ENCODE measurements at regions not wholly inside any gene's neighbourhood (a gene's known extent, or its start where the extent isn't known, plus 50 kb on each side); places are given as distances from the start of the nearest gene placed in this dataset.

- no peak for DNase-seq (ENCODE audit: low read depth in 2 of 2)
Observed at GRCh38 chr20:60990061-60990460, 262.0 kb upstream of the CDH4 start.

- no peak for DNase-seq (ENCODE audit: low read depth in 2 of 2)
Observed at GRCh38 chr20:60990643-60991042, 261.4 kb upstream of the CDH4 start.

- DNase-seq (ENCODE audit: low read depth in 2 of 2): no peak
Observed at GRCh38 chr20:60993433-60994044, 258.5 kb upstream of the CDH4 start.

GRCh38 chr20:60999250-60999649, 252.8 kb upstream of the CDH4 start:
- no peak for DNase-seq (ENCODE audit: low read depth in 2 of 2)

- DNase-seq (ENCODE audit: low read depth in 2 of 2): no peak
Observed at GRCh38 chr20:61002090-61002489, 250.0 kb upstream of the CDH4 start.

- no peak for DNase-seq (ENCODE audit: low read depth in 2 of 2)
Observed at GRCh38 chr20:61014491-61014890, 237.6 kb upstream of the CDH4 start.

- DNase-seq (ENCODE audit: low read depth in 2 of 2): no peak
Observed at GRCh38 chr20:61015602-61016001, 236.5 kb upstream of the CDH4 start.

GRCh38 chr20:61019322-61019721, 232.7 kb upstream of the CDH4 start:
- DNase-seq (ENCODE audit: low read depth in 2 of 2): no peak

GRCh38 chr20:61023612-61024011, 228.4 kb upstream of the CDH4 start:
- DNase-seq (ENCODE audit: low read depth in 2 of 2): no peak

GRCh38 chr20:61024390-61024789, 227.7 kb upstream of the CDH4 start:
- DNase-seq (ENCODE audit: low read depth in 2 of 2): no peak

GRCh38 chr20:61025536-61025935, 226.5 kb upstream of the CDH4 start:
- DNase-seq (ENCODE audit: low read depth in 2 of 2): no peak

GRCh38 chr20:61026173-61026572, 225.9 kb upstream of the CDH4 start:
- DNase-seq (ENCODE audit: low read depth in 2 of 2): no peak

- DNase-seq (ENCODE audit: low read depth in 2 of 2): no peak
Observed at GRCh38 chr20:61026731-61027130, 225.3 kb upstream of the CDH4 start.

GRCh38 chr20:61027218-61027617, 224.8 kb upstream of the CDH4 start:
- DNase-seq (ENCODE audit: low read depth in 2 of 2): no peak

- no peak for DNase-seq (ENCODE audit: low read depth in 2 of 2)
Observed at GRCh38 chr20:61030130-61030529, 221.9 kb upstream of the CDH4 start.

GRCh38 chr20:61031101-61031830, 220.8 kb upstream of the CDH4 start:
- no peak for DNase-seq (ENCODE audit: low read depth in 2 of 2)

GRCh38 chr20:61037498-61037897, 214.6 kb upstream of the CDH4 start:
- DNase-seq (ENCODE audit: low read depth in 2 of 2): no peak

- DNase-seq (ENCODE audit: low read depth in 2 of 2): no peak
Observed at GRCh38 chr20:61041481-61041880, 210.6 kb upstream of the CDH4 start.

- DNase-seq (ENCODE audit: low read depth in 2 of 2): no peak
Observed at GRCh38 chr20:61042506-61043385, 209.3 kb upstream of the CDH4 start.

GRCh38 chr20:61043681-61044080, 208.4 kb upstream of the CDH4 start:
- no peak for DNase-seq (ENCODE audit: low read depth in 2 of 2)

GRCh38 chr20:61044499-61044898, 207.6 kb upstream of the CDH4 start:
- DNase-seq (ENCODE audit: low read depth in 2 of 2): no peak

GRCh38 chr20:61045091-61045490, 207.0 kb upstream of the CDH4 start:
- DNase-seq (ENCODE audit: low read depth in 2 of 2): no peak
